Embryonic facial prominence (tissue), 1 donor: ENCODE measurements at regions not wholly inside any gene's neighbourhood (a gene's known extent, or its start where the extent isn't known, plus 50 kb on each side); places are given as distances from the start of the nearest gene placed in this dataset.
"Not testable (repeated sequence)": the region's sequence is repeated elsewhere in the genome, so short reads cannot be mapped to it uniquely, and the experiment has no call there.

Experiments
- DNase-seq: peaks from one replicate; pipeline ENCODE4 v3.0.0-alpha.2; 2016; ENCODE audit errors: extremely low spot score

DNA sequence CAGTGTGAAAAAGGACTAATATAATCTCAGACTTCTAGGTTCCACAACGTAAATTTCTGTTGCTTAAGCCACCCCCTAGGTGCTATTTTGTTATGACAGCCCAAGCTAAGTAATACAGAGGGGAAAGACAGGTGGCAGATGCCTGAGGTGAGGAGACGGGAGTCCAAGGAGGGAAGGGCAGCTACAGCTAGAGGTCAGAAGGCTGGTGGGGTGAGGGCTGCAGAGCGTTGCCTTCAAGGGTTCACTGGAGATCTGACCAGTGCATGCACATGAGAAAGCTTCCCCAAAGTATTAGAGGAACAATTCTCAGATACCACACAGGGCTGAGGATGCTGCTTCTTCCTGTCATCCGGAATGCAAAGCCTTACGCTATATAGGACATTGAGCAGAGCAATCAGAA is 104.7 kb upstream of the IRX4 start:
- no peak for DNase-seq

DNA sequence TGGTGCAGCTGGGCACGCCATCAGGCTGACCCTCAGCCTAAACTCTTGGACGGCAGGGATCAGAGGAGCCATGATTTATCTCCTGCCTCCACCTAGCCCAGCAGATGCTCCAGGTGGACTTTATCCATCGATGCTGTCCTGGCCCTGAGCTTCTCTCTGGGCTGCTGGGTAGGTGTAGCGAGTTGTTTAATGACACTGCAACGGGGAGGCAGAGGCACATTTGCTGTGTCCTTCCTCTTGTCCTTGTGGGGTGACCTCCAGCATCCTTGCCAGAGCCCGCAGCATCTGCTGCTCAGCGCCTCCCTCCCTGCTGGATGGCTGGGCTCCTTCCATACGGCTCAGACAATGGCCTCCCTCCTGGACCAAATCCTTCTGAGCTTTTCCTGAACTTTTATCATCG is 103.1 kb upstream of the IRX4 start:
- DNase-seq = no peak

DNA sequence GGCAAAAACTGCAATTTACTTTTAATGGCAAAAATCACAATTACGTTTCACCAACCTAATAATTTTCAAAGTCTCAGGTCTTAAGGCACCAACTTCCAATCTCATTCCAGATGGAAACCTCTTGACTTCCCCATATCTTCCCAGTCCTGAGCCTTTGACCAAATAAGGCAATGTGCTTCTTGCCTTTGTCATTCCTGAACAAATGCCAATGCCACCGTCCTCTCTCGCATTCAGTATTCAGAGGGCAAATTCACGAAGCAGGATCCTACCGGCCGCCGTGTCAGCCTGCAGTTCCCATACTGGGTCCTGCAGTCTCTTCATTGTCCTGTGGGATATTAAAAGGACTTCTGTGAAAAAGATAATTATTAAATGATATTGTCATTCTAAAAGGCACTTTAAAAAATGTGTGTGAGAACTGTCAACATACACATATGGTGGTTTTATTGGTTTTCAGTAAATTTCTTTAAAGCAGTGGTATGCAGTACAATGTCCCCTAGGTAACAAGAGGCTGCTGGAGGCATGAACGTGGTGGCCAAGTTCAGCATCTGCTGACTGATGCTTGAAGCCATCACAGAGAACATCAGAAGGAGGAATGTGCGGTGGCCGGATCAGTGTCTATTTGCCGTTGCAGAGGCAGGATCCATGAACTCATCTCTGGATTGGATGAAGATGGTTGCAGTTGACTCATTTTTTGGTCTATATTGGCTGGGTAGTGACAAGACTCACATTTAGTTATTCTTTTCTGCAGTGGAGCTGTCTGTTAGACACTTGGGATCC is 101.4 kb upstream of the IRX4 start:
- no peak for DNase-seq

DNA sequence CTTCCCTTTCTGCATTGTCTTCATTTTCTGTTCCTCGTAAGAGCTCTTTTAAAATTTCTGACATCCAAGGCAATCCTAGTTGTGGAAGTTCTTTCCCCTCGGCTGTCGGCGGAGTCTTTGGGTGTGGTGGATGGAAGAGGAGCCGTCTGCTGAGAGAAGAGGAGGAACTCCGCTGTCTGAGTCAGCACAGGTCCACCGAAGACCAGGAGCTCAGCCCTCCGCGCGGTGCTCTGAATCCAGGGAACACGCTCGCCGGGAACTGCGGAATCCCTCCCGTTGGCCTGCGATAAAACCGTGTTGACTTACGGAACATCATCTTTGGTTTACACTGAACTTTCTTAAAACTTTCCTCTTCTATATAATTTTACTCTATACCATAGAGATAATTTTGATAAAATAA is 100.7 kb upstream of the IRX4 start:
- DNase-seq = no peak

DNA sequence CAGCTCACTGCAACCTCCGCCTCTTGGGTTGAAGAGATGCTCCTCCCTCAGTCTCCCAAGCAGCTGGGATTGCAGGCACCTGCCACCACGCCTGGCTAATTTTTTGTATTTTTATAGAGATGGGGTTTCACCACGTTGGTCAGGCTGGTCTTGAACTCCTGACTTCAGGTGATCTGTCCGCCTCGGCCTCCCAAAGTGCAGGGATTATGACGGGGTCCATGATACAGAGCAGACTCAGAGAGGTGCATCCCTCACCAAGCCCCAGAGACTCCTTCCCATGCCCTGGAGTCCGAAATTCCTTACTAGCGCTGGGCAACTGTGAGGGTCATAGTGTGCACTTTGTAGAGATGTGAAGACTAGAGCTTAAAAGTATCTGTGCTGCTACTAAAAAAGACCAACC is 99.8 kb upstream of the IRX4 start:
- DNase-seq = not testable (repeated sequence)

DNA sequence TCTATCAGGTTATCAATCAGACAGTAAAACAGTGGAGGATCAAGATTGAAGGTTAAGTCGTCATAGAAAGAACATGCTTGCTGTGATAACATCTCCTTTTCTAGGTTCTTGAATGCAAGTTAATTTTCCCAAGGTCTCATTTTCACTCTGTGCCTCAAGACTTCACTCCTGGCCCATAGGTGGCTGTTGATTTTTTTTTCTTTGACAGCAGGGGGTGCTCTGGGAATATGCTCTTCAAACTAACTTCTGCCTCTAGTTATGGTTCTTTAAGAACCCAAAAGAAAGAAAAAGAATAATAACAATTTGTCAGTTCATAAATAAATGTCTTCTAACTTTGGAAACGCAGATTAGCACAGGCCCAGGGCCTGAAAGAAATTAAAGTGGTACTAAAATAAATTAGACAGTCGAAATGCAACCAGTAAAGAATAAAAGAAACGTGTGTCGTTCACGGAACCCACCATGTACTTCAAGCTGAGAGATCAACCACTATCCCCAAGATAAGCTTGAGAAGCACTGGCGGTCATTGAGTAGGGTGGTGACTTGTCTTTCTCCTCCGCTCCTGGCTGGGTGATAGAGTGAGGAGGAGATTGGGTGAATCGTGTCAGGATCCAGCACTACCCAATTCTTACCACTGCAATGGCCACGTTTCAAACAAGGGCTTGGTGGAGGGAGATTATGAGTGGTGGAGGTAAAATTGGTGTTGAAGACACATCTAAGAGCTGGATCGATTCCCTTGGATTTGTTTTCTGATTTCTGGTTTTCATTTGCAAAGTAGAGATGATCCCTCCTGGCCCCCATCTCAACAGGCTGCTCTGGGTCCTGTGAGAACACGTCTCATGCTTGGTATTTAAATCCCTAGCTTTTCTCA is 93.4 kb upstream of the IRX4 start:
- DNase-seq = no peak

DNA sequence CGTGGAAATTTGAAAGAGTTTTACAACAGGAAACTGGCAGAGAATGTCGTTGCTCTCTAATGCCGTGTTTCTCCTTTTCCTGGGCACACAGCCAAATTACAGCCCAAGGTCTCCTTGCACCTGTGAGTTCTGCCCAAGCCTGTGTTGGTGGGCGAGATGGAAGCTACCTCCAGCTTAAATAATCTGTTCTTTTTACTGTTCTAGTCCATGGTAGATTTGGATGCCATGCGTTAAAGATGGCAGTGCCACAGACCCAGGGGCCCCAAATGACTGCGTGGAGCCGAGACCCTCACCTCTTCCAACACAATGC is 92.6 kb upstream of the IRX4 start:
- no peak for DNase-seq

DNA sequence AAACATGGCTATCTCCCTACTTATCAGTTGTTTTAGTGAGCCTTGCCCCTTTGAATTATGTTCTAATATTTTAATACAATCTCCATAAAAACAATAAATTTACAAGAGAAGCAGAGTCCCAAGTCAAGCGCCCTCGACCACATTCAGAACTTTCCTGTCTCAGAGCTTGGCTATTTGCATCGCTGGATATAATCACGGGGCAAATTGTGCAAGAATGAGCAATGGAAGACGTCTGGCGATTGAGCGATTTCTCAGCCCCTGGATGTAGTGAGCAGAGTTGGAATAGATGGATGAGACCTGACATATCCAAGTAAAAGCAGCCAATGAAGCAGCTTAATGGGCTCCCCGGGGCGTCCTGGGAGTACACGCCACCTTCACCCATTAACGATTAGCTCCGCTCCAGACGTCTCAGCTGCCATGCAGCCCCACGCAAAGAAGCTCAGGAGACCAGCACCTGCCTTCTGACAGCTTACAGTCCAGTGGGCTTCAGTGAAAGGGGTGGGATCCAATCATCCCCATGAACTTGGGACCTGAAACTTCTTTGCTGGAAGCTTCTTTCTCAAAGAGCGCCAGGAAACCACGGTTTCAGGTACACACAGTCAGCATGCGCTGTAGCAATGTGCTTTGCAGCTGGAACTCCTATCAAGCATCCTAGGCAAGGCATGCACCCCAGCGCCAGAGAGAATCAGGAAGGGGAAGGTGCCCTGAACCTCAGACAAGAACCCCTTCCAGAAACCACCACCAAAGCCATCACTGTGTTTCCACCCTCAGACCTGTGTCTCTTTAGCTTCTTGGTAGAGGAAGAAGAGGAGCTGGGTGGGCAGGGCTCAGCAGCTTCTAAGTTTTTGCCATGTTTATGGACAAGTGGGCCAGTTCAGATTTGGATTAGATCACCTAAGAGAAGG is 92.0 kb upstream of the IRX4 start:
- no peak for DNase-seq

DNA sequence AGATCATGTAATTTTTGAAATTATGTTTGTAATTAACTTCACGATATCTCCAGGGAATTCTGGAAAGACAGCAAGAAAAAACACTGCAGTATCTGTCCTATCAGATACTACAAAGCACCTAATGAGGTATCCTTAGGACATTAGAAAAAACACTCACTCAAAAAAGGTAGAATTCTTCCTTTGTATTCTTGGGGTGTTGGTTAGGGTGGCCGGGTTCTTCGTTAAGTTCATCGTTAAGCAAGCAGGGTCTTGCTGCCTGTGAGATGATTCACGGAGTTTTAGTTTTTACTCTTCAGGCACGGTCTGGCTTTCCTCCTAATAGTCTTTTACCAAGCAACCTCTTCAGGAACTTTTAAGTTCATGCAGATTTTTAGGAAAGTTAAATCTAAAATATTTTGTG is 91.4 kb upstream of the IRX4 start:
- no peak for DNase-seq

DNA sequence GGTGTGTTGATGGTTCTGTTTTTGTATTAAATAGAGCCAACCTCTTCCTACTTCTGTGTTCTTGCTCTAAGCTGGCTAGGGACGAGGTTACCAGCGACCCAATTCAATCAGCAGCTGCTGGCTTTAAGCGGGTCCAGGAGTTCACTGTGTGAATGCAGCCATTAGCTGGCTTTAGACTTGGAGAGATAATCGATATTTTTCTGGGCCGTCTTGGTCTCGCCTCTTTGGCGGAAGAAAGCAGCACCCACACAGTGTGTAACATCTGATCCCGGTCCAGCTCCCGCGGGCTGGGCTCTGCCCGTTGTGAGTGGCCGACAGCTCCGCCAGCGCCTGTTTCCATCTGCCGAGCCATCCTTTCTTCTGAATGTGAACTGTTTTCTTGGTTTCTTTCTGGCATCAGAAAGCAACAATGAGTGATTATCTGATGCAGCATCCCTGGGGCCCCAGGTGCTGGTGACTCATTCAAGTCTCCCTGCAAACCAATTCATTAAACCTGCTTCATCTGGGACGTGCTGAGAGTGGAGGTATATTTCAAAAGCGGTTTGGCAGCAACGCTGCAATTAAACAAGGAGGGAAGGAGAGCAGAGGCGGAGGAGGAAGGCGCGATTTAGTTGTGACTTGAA is 90.8 kb upstream of the IRX4 start:
- DNase-seq = no peak

DNA sequence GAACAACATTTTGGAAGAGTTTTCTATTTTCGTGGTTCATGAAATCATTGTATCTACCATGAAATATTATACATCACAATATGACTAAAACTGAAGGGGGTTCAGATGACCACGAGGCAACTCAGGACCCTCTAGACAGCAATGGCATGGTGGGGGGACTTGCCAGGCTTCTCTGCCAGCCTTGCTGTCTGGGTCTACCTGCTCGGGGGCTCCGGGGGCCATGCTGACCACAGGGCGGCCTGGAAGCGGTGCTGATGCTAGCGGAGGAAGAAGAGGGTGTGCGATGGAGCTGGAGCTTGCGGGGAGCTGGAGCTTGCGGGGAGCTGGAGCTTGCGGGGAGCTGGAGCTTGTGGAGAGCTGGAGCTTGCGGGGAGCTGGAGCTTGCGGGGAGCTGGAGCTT is 89.2 kb upstream of the IRX4 start:
- DNase-seq = no peak

DNA sequence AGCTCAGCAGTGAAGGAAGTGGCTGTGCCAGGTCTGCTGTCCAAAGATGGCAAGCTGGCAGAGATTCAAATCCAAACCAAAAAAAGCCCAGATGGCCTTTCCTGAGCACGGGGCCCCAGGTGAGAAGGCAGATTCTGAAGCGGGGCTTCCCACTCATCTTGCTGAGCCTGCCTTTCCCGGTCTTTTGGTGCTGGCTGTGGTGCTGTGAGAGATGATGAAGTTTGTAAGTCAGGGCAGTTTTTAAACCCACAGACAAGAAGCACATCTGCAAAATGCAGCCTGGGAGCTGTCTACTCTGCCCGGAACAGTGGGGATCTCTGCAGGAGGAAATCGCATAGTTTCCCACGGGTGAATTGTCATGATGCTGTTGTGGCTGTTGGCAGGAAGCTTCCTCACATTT is 85.0 kb upstream of the IRX4 start:
- no peak for DNase-seq

DNA sequence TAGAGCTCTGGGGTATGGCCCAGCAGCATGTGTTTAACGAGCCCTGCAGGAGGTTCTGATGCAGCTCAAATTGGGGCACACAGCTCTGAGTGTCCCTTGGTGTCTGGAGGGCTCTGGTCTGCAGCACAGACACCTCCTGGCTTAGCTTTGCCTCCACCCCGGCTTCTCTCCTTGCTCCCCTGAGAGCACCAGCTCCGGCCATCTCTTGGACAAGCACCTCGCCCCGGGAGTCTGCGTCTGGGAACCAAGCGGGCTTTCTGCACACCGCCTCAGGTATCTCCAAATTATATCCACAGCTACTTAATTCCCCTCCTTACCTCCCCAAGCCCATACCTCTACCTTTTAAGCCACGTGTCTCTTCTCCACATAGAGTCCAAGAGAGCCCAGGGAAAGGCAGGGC is 83.7 kb upstream of the IRX4 start:
- no peak for DNase-seq

DNA sequence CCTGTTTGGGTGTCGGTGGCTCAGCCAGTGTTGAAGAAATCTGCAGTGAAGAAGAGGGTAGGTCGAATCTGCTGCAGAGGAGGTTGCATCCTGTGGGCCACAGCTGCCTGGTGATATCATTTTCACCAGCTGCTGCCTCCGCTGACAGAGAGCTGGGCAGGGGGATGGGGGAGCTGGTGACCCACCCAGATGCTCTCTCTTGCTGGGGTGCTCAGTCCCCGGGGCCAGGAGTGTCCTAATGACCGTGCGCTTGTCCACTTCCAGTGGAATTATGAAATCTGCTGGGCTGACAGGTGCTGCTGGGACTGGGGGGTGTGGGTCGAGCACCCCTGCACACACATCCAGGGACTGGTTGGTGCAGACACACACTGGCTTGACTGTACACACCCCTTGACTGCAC is 83.2 kb upstream of the IRX4 start:
- no peak for DNase-seq

DNA sequence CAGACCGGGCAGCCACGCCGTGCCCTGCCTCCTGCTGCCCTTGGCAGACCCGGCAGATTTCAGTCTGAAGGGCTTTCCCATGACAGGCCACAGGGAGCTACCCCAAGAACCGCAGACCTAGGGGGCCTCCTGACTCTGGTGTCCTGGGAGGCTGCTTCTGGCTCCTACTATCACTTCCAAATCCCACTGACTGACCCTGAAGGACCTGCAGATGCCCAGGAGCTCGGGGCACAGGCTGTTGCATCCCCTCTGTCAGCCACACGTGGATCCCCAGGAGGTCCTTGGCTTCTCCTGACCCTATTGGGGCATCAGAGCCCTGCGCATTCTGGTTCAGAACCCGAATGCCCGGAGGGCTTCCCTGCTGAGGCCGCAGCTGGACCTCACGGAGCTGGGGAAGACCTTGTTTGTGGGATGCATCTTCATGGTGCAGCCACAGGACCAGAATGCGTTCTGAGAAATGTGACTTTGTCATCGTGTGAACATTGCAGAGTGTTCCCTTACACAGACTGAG is 81.3 kb upstream of the IRX4 start:
- DNase-seq = no peak

DNA sequence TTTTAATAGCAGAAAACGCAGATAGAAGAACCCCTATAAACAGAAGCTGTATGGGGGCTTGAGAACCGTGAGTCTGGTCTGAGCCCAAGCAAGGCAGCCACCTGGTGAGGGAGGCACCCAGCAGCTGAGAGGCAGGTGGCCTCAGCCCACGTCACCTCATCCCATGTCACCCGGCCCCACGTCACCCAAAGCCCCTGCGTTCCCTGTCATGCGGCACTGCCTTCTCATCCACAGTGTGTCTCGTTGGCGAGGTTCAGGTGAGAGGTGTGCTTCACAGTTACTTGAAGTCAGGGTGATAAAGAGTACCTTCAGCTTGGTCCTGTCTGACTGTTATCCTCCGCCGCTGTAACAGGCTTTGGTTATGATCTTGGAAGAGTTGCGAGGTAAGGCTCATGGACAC is 80.6 kb upstream of the IRX4 start:
- no peak for DNase-seq

DNA sequence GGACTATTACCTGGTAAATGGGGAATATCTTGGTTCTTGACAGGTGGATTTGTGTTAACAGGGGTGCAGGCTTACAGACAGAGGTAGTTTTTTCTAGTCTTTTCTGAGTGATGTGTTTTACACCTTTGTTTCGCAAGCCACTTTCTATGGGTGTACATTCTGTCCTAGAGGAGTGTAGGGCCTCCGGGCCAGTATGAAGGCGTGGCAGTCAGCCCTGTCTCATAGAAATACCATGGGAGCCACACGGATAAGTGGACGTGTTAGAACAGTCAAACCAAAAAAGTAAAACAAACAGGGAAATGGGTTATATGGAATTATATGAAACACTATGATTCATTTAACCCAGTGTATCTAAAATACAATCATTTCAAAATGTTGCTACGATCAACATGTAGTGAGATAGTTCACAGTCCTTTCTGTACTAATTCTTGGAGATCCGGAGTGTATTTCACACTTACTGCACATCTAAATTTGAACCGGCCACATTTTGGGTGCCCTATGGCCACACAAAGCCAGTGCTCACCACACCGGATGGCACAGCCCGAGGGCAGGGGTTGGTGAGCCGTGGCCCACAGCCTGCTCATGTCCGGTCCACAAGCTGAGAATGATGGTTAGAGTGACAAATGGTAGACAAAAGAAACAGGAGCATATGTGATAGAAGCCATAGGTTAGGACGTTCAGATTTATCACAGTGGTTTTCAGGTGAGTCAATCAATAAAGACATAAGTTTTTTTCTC is 80.1 kb upstream of the IRX4 start:
- DNase-seq = no peak

DNA sequence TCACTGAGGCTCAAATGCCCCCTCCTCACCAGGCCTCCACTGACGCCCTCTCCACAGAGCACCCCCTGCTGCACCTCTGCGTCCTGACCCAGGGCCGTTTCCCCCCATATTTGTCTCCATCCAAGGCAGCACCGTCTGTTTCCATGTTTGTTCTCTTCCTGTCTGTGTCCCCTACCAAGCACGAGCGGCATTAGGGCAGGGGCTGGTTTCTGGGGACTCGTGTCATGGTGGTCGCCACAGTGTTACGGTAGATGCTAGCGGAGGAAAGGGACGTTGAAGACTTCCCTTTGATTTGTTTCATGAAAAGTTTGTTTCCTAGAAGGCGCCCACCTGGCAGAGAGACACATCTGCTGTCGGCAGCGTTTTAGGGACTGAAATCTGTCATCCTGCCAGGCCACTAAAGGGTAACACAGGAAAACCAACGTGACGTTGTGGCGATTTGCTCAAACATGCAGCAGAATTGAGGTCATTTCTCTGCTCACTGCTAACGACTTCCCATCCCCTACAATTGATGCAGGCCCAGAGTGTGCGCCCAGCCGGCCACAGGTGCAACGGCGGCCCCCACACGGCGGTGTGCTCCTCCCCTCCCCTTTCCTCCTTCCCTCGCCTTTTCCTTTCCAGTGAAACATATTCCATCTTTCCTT is 79.3 kb upstream of the IRX4 start:
- no peak for DNase-seq

DNA sequence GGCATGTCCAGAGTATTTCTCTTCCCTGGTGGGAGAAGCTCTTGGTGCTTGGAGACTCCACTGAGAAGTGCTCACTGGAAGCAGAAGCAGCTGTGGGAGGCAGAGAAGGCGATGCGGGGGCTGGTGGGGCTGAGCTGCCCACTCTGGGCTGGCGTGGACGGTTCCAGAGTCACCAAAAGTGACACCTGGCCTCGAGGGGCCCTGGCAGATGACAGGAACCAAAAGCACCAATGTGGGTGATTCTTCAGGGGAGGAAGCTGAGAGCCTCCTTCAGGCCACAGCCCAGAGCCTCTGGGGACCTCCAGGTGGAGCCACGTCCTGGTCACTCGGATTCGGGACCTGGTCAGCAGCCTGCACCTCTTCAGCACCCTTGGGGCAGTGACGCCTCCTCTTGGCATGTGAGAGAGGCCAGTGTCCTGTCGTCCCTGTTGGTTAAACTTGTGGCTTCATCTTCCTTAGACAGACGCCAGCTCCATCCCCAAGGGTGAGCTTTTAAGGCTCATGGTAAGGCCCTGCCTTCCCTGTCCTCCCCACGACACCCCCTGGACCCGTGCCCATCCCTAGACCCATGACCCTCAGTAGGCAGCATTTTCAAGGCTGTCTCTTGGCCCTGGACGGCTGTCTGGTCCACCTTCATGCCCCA is 78.7 kb upstream of the IRX4 start:
- DNase-seq = no peak
